ENCODE measurements at regions not wholly inside any gene's neighbourhood (a gene's known extent, or its start where the extent isn't known, plus 50 kb on each side); places are given as distances from the start of the nearest gene placed in this dataset.

DNA sequence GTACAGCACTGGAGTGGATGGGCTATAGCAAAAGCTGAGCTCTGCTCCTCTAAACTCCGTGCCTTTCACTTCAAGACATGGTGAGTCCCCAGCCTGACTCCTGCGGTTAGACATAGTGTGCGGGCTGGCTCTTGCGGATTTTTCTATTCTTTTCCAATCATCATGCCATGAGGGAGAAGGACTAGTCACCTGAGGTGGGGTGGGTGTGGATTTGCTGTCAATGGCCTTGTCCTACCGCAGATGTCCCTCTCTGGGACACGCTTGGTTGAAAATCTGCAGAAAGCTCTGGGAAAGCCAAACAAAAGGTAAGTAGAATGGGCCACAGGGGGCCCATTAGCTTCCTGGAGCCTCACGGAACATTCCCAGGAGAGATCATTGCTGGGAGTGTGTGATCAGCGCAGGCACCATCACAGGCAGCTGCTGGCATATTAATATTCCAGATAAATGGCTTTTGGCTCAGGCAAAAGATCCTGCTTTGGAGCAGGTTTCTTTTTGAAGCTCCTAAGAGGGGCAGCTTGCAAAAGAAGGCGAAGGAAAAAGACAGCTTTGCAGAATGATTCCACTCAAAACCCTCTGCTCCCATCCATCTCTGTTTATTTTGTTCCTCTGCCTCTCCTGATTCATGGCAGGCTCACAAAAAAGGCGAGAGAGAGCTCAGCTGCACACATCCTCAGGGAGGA, 509.0 kb upstream of the ZMIZ1 start:
- DNase-seq (ENCODE audit: low read depth in 2 of 2) = no peak

DNA sequence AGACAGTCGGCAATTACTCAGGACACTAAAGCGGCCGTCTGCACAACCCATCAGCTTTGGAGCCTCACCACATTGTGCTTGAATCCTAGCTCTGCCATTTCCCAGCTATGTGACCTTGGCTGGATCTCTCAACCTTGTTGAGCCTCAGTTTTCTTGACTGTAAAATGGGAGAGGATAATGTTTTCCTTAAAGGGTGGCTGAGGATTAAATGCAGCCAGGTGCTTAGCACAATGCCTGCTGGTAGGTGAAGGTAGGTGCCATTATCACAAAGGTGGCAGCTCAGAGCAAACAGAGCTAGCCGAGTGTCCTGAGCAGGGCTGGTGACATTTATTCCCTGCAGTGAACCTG, 508.5 kb upstream of the ZMIZ1 start:
- DNase-seq (ENCODE audit: low read depth in 2 of 2) = no peak

DNA sequence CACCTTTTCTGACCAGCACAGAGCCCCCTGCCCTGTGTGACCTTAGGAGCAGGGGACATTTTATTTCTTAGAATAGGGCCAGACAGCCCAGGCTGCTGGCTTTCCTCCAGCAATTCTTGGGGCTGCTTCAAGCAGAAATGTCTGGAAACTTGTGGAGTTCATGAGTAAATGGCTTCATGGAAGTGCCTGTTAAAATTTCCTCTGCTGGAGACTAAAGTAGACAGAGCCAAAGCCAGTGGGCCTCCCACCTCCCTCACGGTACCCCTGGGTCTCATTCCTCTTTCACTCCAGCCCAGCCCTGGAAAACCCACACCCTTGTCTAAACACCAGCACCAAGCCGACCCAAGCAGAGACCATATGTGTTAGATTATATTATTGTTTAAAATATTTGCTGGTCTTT, 505.5 kb upstream of the ZMIZ1 start:
- no peak for DNase-seq (ENCODE audit: low read depth in 2 of 2)

DNA sequence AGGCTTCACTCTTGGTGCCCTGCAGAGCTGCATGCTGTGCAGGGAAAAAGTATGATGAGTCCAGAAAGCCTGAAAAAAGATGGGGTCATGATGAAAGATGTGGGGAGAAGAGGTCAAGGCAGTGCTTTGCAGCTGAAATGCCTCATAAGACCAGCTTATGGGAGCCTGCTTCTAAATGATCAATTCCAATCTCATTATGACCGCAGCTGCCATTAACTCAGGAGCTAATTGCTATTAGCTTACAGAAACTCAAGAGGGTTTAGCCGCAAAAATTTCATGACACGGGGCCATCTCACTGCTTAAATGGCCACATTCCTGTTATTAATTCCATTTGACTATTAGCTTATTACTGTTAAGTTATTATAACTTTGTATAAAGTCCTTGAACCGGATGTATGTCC, 502.9 kb upstream of the ZMIZ1 start:
- DNase-seq (ENCODE audit: low read depth in 2 of 2) = no peak

DNA sequence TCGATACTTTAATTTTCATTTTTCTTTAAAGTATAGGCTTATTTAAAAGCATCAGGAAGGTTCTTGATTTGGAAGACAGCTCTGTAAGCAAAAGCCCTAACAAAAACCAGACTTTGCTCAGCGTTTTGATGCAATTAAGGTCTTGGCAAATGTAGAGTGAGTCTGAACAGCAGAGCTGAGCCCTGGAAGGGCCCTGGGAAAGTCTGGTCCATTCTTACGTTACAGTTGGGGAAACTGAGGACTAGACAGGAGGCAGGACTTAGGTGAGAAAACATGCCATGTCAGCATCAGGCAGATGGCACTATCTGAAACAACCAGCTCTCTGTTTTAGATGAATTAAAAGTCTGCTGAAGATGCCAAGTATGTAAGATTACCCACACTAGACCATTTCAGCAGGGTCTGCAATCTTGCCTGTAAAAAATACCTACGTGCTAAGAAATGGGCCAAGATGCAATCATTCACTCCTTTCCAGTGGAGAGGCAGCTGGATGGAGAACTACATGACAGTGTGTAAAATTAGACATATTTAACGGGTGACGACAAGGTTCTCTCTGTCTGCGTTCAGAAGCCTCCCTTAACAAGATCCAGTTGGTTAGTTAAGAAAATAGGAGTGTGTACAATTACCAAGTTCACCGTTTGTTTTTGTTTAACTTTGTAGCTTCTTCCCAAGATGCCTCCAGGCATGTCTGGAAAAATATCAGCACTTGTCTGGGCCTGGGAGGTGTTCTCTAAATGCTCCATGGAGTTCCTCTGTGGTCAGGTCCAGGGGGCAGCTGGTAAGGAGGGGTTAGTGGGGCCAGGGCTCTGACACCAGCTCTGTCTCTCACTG, 502.3 kb upstream of the ZMIZ1 start:
- DNase-seq (ENCODE audit: low read depth in 2 of 2) = no peak

DNA sequence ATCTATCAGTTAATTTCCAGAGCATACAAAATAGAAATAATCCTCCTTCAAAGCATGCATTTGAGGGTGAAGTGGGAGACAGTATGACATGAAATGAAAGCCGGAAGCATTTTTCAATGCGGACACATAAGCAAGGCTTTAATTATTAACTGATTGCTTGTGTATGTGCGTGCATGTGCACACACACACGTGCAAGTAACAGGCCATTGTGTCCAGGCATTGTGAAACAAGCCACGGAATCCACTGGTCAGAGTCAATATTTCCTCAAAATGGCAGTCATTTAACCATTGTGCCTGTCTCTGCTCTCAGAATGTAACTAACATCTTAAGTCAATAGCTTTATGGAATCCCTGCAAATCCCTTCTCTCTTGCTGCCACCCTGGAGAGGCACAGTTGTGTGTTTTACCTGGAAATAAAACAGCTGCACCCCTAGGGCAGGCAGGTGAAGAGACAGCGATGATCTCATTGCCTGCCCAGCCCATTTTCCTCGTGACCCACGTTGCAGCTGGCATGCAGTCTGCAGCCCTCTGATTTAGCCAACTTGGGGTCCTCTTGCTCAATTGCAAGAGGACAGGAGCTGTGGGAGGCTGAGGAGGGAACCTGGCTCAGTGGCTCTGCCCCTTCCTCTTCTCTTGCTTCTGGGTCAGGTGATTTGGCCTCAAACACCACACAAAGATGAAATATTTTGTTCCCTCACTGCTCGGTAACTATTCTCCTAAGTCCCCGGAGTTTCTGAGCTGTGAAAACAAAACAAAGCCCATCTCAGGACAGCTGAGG, 500.9 kb upstream of the ZMIZ1 start:
- no peak for DNase-seq (ENCODE audit: low read depth in 2 of 2)

DNA sequence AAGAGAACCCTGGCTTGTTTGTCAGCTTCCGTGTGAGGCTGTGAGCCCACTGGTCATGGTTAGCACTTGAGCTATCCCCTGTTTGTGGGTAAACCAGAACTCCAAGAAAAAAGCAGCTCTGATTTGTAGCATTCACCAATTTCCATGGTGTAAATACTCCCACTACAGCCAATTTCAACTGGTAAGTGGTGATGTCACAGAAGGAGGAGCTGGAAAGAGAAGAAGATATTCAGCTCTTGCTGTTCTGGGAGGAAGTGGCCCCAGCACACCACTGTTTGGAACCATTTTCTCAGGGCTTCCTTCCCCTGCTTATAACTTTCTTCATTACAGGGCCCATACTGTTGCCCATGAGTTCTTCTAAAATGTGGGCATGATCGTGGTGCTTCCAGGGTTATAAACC, 500.1 kb upstream of the ZMIZ1 start:
- DNase-seq (ENCODE audit: low read depth in 2 of 2) = no peak

DNA sequence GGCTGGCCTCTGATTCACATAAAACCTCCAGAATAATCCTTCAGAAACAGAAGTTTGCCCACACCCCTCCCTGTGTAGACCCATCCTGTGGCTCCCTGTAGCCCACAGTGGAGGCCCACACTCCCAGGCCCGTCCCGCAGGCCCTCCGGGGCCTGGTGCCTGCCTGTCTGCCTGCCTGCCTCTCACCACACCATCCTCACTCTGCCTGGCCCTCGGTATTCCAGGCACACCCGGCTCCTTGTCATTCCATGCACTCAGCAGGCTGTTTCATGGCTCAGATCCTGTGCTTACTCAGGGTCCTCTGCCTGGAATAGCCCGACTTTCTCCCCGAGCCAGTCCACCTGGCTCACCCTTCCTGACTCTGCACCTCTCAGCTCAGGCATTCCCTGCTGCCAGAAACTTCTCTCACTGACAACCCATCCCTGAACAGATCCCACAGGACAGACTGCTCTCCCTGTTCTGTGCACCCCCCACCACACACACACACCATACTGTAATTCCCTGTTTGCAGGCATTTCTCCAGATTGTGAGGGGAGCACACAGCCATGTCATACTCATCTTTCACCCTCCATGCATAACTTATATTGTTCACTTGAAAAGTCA, 498.0 kb upstream of the ZMIZ1 start:
- DNase-seq (ENCODE audit: low read depth in 2 of 2) = no peak

DNA sequence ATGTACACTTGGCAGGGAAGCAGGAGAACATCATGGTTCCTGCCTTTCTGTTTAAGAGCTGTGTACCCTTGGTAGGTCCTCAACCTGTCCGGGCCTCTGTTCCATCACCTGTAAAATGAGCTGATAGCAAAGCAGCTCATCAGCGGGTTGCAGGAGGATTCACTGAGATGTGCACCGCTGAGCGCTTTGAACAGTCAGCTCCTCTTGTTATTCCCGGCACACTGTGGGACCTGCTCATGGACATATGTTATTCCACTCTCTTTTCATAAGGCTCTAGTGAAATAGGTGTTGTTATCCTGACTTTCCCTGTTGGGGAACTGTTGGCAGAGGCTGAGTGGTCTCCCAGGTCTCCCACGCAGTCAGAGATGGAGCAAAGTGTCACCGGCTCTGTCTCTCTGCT, 497.5 kb upstream of the ZMIZ1 start:
- no peak for DNase-seq (ENCODE audit: low read depth in 2 of 2)

DNA sequence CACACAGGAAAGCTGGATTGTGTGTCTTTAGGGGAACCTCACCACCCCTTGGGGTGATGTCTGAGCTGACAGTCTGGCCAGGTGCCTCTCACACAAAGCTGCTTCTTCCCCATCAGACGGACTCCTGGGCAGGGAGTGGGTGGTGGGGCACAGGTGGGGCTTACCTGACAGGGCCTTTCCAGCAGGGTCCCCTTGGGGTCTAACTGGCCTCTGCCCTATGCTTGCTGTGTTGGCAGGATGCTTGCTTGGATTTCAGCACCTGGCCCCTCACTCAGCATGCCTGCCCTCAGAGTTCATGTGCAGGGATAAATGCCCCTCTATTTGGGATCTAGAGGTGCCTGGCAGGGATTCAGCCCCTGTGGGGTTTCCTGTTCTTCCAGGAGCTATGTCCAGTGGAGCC, 496.9 kb upstream of the ZMIZ1 start:
- no peak for DNase-seq (ENCODE audit: low read depth in 2 of 2)

DNA sequence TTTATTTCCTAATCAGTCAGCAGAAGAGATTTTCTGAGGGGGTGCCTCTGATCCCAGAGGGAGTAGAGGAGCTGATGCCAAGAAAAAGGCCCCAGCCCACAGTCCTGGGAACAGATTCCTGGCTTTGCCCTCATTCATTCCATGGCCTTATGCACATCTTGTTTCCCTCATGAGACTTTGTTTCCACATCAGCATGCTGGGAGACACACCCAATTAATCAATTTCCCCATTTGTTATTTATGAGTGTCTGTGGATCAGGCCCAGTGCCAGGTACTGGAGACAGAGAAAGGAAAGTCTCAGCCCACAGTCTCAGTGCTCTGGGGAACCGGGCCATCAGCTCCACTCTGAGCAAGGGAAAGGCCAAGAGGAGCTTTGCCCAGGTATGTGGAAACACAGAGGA, 496.2 kb upstream of the ZMIZ1 start:
- DNase-seq (ENCODE audit: low read depth in 2 of 2) = no peak

DNA sequence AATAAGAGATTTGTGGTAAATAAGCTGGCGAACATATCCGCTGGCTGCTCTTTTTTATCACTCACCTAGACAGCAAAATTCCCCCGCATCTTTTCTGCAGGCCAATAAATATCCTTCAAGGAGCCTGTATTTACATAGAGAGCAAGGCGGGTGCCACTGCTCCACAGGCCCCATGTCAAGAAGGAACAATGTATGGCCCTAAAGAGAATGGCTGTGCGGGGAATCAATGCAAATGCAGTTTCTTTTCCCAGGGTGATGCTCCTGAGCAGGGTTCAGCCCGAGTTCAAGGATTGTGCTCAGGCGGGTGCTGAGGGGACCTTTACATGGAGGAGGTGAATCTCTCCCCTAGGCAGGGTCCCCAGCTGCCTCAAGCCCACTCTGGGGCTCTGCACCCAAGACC, 494.2 kb upstream of the ZMIZ1 start:
- DNase-seq (ENCODE audit: low read depth in 2 of 2) = no peak

DNA sequence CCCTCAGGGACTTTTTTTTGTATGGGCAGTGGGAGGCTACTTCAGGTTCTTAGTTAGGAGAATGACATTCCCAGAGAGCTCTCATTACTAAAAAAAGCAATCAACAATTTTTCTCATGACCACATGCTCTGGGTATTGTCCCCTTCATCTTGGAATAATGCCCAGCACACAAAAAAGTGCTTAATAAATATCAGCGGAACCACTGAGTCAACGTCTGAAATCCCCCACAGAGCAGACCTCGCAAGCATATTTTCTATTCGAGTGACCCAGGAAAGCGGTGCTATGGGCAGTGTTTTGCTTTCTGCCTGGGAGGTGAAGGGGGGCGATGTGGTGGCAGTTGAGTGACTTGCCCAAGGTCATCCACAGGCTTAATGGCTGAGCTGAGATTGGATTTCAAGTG, 493.4 kb upstream of the ZMIZ1 start:
- DNase-seq (ENCODE audit: low read depth in 2 of 2) = no peak

DNA sequence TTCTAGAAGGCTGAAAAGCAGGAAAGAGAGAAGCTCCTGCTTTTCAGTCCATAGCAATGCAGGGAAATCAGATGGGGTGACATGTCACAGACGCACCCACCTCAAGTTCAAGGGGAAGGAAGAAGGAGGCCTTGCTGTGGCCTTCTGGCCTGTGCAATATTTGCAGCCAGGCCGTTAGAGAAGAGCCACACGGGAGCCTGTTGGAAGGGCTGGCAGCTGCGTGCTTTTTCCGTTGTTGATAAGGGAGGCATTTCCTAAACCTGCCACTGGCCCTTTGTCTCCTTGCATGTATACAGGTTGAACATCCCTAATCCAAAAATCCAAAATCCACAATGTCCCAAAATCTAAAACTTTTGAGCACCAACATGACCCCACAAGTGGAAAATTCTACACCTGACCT, 492.5 kb upstream of the ZMIZ1 start:
- DNase-seq (ENCODE audit: low read depth in 2 of 2) = no peak

DNA sequence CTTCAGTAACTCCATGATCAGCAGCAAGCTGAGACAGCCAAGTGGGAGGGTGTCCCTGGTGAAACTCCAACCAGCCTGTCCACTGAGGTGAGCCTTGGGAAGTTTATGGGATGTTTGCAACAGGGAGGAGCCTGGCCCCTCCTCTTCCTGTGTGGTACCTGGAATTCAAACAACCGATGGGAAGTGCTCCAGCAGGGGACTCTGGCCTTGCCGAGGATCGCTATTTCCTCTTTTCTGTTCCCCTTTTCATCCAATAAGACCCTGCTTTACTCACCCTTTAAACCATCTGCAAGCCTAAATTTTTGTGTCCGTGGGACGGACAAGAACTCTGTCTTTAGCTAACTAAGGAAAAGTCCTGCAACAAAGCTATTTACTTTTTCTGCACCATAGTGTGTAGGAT, 491.1 kb upstream of the ZMIZ1 start:
- DNase-seq (ENCODE audit: low read depth in 2 of 2) = no peak

DNA sequence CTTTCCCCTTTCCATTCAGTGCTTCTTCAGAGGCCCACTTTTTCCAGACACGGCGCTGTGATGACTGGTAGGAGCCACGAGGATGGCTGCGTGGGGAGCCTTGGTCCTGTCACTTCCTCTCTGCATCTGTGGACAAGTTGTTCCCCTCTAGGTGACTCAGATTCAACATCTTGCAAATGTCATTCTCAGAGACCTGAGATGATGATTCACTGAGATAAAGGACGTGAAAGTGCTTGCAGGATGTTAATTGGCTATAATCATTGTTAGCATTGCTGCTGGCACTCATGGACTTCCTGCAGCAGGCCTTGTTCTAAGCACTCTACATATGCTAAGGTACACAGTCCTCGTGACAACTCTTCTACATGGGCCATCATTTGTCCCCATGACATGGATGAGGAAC, 489.8 kb upstream of the ZMIZ1 start:
- DNase-seq (ENCODE audit: low read depth in 2 of 2) = no peak

DNA sequence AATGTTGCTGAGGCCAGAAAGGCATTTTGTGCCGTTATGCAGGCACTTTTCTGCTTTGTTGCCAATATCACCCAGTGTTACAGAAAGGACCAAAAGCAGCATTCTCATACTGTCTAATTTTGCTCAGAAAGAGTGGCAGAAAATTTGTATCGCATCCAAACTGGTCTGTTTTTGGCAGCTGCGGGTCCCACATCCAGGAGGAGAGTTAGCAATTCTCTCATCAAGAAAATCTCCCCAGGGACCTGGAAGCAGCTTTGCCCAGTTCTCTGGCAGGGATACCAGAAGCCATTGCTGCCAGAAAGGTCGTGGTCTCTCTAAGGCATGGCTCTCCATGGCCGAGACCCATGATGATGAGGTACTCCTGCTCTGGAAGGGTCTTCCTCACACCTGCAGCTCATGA, 489.2 kb upstream of the ZMIZ1 start:
- DNase-seq (ENCODE audit: low read depth in 2 of 2) = no peak

DNA sequence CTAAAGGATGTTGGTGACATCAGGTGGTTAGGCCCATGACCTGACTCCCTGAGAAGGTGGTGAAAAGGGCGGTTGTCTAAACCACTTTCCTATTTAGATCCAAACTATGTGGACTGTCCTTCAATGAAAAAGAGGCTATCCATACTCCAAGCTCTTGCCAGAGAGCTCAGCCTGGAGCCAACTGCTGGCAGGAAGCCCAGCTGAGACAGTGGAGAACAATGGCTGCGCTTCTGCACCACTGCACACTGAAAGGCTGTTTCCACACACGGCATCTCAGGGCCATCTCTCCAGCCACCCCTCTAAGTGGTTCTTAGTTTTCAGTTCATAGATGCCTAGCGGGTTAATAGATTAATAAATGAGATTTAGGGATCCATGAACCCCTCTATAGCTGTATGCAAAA, 488.8 kb upstream of the ZMIZ1 start:
- no peak for DNase-seq (ENCODE audit: low read depth in 2 of 2)

DNA sequence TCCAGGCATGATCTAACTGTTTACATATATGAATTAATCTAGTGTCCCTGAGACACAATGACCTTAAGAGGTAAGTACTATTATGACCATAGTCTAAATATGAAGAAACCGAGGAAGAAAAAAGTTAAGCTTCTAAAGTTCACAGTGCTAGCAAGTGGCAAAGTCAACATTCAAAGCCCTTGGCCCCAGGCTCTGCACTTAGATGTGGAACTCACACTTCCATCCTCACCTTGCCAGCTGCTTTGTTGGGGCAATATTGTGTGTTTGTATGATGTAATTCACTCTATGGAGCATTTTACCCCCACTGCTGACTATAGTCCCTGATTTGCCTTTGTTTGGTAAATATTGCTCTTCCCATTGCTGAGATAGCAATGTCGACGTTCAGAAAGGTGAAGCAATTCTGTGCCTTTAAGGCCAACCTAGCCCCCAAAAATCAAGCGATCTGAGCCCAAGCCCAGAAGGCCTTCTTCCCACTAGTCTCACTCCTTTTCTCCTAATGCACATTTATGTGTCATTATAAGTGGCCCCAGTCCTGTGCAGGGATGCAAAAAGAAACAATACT, 487.6 kb upstream of the ZMIZ1 start:
- no peak for DNase-seq (ENCODE audit: low read depth in 2 of 2)

DNA sequence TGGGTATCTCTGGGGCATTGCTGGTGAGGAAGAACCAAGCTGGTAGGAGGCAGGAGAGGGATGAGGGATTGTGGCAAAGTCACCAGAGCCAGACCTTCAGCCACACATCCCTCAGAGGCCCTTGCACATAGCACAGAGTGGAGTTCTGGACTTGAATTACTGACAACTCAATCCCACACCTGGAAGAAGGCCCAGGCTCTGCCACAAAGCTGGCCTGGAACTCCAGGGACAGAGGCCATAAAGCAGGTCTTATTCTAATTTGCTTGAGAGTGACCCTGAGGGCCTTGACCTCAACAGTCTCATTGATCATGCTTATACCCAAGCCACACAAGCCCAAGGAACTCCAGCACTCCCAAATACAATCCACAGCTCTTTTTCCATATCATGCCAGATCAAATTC, 486.2 kb upstream of the ZMIZ1 start:
- DNase-seq (ENCODE audit: low read depth in 2 of 2) = no peak

DNA sequence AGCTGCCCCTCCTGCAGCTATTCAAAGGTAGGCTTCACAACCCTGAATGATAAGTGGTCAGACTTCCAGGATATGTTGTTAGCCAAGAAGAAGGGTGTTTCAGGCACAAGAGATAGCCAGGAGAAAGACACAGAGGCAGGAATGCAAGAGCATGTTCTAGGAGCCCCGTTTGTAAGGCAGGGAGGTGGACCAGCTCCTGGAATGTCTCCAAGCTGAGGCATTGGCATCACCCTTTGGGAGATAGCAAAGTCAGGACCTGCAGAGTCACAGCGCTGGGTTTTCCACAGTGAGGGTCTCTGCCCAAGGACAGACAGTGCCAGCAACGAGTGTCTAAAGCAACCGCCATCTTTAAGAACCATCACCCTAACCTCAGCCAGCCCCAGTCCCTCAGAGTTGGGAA, 484.5 kb upstream of the ZMIZ1 start:
- no peak for DNase-seq (ENCODE audit: low read depth in 2 of 2)

DNA sequence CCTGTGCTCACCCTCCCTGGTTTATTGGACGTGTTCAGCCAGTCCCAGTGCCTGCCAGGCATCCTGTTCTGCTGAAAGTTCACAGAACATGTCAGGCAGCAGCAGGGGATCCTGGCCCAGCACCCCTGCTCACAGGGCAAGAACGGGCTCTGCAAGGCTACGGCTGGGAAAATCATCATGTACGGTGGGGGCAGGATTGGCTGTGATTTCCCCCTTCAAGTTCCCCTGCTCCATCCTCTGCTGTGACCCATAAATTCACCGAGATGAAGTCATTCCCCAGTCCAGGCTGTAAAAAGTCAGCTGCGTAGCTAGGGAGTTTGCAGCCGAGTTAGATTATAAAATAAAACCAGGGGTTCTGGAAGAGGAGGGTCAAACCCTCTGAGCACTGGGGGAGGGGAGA, 484.1 kb upstream of the ZMIZ1 start:
- no peak for DNase-seq (ENCODE audit: low read depth in 2 of 2)

All from stimulated activated CD8-positive, alpha-beta memory T cell treated with anti-CD3 and anti-CD28 coated beads, Interleukin-7, amount 100 ng/mL, for 1 hour (primary cell).